CD4-positive, alpha-beta memory T cell (primary cell): ENCODE measurements at regions not wholly inside any gene's neighbourhood (a gene's known extent, or its start where the extent isn't known, plus 50 kb on each side); places are given as distances from the start of the nearest gene placed in this dataset.
"Not testable (repeated sequence)": the region's sequence is repeated elsewhere in the genome, so short reads cannot be mapped to it uniquely, and the experiment has no call there.

ENCODE experiments used
- CTCF ChIA-PET: fragments of 350-600 bp; sonication (Branson Sonifier 250); formaldehyde crosslinking; loops from one replicate; lab custom pipeline; 2021; ENCODE audit warnings: inconsistent platforms; ENCODE audit not compliant: partially characterized antibody; lab: Charles Lee
- POLR2A ChIA-PET: fragments of 350-600 bp; sonication (Branson Sonifier 250); formaldehyde crosslinking; loops from one replicate; lab custom pipeline; 2021; ENCODE audit not compliant: partially characterized antibody; lab: Charles Lee
- DNase-seq, 5 donors: peaks; one replicate each; pipeline versions ENCODE4 v3.0.0 to v3.0.0-alpha.2; 2020 to 2022; ENCODE audit warnings: mixed read lengths in 1 of 5
- H3K27ac ChIP-seq: one replicate; pipeline ENCODE4 v1.7.0; 2013; ENCODE audit warnings: low read depth, low read length
- H3K27me3 ChIP-seq: 2 replicates; pipeline ENCODE4 v1.7.0; 2013; ENCODE audit warnings: mild to moderate bottlenecking, low read length, moderate library complexity; ENCODE audit not compliant: insufficient read depth
- H3K36me3 ChIP-seq: 2 replicates; pipeline ENCODE4 v1.7.0; 2013; ENCODE audit warnings: mild to moderate bottlenecking, low read length, moderate library complexity; ENCODE audit not compliant: insufficient read depth
- H3K4me1 ChIP-seq: 2 replicates; pipeline ENCODE4 v1.7.0; 2013; ENCODE audit warnings: mild to moderate bottlenecking, low read length, moderate library complexity; ENCODE audit not compliant: insufficient read depth
- H3K4me3 ChIP-seq, 2 donors: one replicate each; pipeline ENCODE4 v1.7.0; 2013; ENCODE audit warnings: low read length in 2 of 2, mild to moderate bottlenecking in 1 of 2
- H3K9me3 ChIP-seq, 2 donors: one replicate each; pipeline ENCODE4 v1.7.0; 2013; ENCODE audit warnings: low read length in 2 of 2, control low read depth in 1 of 2; ENCODE audit not compliant: control insufficient read depth in 1 of 2
- H3K27ac Mint-ChIP-seq, 7 donors: one replicate each; pipeline ENCODE4 v1.8.0; 2020 to 2021; ENCODE audit warnings: mixed read lengths in 7 of 7, mild to moderate bottlenecking in 6 of 7, inconsistent platforms in 3 of 7, moderate library complexity in 3 of 7
- H3K27me3 Mint-ChIP-seq, 2 donors: one replicate each; pipeline ENCODE4 v1.8.0; 2020 to 2021; ENCODE audit warnings: mixed read lengths in 2 of 2
- H3K36me3 Mint-ChIP-seq, 2 donors: one replicate each; pipeline ENCODE4 v1.8.0; 2020 to 2021; ENCODE audit warnings: mixed read lengths in 2 of 2, inconsistent platforms in 1 of 2, mild to moderate bottlenecking in 1 of 2
- H3K4me1 Mint-ChIP-seq, 4 donors: one replicate each; pipeline ENCODE4 v1.8.0; 2020 to 2021; ENCODE audit warnings: mixed read lengths in 4 of 4, mild to moderate bottlenecking in 1 of 4
- H3K4me3 Mint-ChIP-seq, 8 donors: one replicate each; pipeline ENCODE4 v1.8.0; 2020 to 2021; ENCODE audit warnings: mixed read lengths in 8 of 8, mild to moderate bottlenecking in 7 of 8, moderate library complexity in 6 of 8, inconsistent platforms in 3 of 8
- H3K9me3 Mint-ChIP-seq, 8 donors: one replicate each; pipeline ENCODE4 v1.8.0; 2020 to 2021; ENCODE audit warnings: mixed read lengths in 8 of 8, mild to moderate bottlenecking in 5 of 8, inconsistent platforms in 3 of 8, moderate library complexity in 1 of 8
- intact Hi-C: fragments of 100-400 bp; cut with micrococcal nuclease; formaldehyde crosslinking; loops from one replicate; pipeline ENCODE4 v1.15.1; 2023

- no peak overlapping the region for H3K27ac Mint-ChIP-seq
- peaks cover 0 to 6% (median 0%) of the 10 kb centered on the region in 8 donors for H3K9me3 Mint-ChIP-seq
- Histone ChIP-seq H3K9me3 (no peaks in the 10 kb centered on the region), H3K27ac (no peak overlapping the region), H3K27me3 (no peaks in the 10 kb centered on the region), H3K4me1 (no peaks in the 10 kb centered on the region), H3K4me3 (no peak overlapping the region), H3K36me3 (no peaks in the 10 kb centered on the region)
- POLR2A ChIA-PET = no interaction called here
- CTCF ChIA-PET = no interaction called here
- intact Hi-C loops = no loop called here
- no peak for DNase-seq
- H3K27me3 Mint-ChIP-seq = no peaks in the 10 kb centered on the region
- no peaks in the 10 kb centered on the region for H3K36me3 Mint-ChIP-seq
- no peak overlapping the region for H3K4me3 Mint-ChIP-seq
- no peaks in the 10 kb centered on the region for H3K4me1 Mint-ChIP-seq
Observed at GRCh38 chrX:115909017-115909416, 261.5 kb upstream of the AGTR2 start.

GRCh38 chrX:115911967-115912366, 258.6 kb upstream of the AGTR2 start:
- intact Hi-C loops = no loop called here

GRCh38 chrX:115912372-115912897, 258.1 kb upstream of the AGTR2 start:
- Histone ChIP-seq H3K27me3 (no peaks in the 10 kb centered on the region), H3K4me1 (no peaks in the 10 kb centered on the region), H3K9me3 (no peaks in the 10 kb centered on the region), H3K4me3 (no peak overlapping the region), H3K27ac (no peak overlapping the region), H3K36me3 (no peaks in the 10 kb centered on the region)
- POLR2A ChIA-PET = no interaction called here
- CTCF ChIA-PET = no interaction called here
- H3K36me3 Mint-ChIP-seq = no peaks in the 10 kb centered on the region
- no peaks in the 10 kb centered on the region for H3K27me3 Mint-ChIP-seq
- peaks cover 0 to 6% (median 2%) of the 10 kb centered on the region in 8 donors for H3K9me3 Mint-ChIP-seq
- intact Hi-C loops = no loop called here
- H3K4me3 Mint-ChIP-seq = no peak overlapping the region
- no peak for DNase-seq
- H3K4me1 Mint-ChIP-seq = no peaks in the 10 kb centered on the region
- no peak overlapping the region for H3K27ac Mint-ChIP-seq

More at GRCh38 chrX:115911967-115912366, 258.6 kb upstream of the AGTR2 start:
- Histone ChIP-seq H3K36me3 (no peaks in the 10 kb centered on the region), H3K27ac (no peak overlapping the region), H3K27me3 (no peaks in the 10 kb centered on the region), H3K4me3 (no peak overlapping the region), H3K4me1 (no peaks in the 10 kb centered on the region), H3K9me3 (no peaks in the 10 kb centered on the region)
- CTCF ChIA-PET = no interaction called here
- Mint-ChIP-seq H3K36me3 (no peaks in the 10 kb centered on the region), H3K4me1 (no peaks in the 10 kb centered on the region), H3K4me3 (no peak overlapping the region), H3K27ac (no peak overlapping the region), H3K27me3 (no peaks in the 10 kb centered on the region), H3K9me3 (peaks cover 0 to 6% (median 2%) of the 10 kb centered on the region in 8 donors)
- no peak for DNase-seq
- POLR2A ChIA-PET = no interaction called here

GRCh38 chrX:115913575-115913974, 257.0 kb upstream of the AGTR2 start:
- ChIA-PET CTCF (no interaction called here), POLR2A (no interaction called here)
- DNase-seq = no peak
- Histone ChIP-seq H3K36me3 (no peaks in the 10 kb centered on the region), H3K4me3 (no peak overlapping the region), H3K27me3 (no peaks in the 10 kb centered on the region), H3K4me1 (no peaks in the 10 kb centered on the region), H3K27ac (no peak overlapping the region), H3K9me3 (no peaks in the 10 kb centered on the region)
- Mint-ChIP-seq H3K9me3 (peaks cover 0 to 6% (median 2%) of the 10 kb centered on the region in 8 donors), H3K4me3 (no peak overlapping the region), H3K27ac (peak overlapping the region in 1 of 7 donors; percentile 11), H3K27me3 (no peaks in the 10 kb centered on the region), H3K4me1 (no peaks in the 10 kb centered on the region), H3K36me3 (no peaks in the 10 kb centered on the region)
- intact Hi-C loops = no loop called here

GRCh38 chrX:115915625-115916024, 254.9 kb upstream of the AGTR2 start:
- H3K9me3 Mint-ChIP-seq, H3K27ac Mint-ChIP-seq, H3K4me3 Mint-ChIP-seq, H3K27me3 Mint-ChIP-seq, H3K36me3 ChIP-seq, DNase-seq, intact Hi-C loops, H3K9me3 ChIP-seq, POLR2A ChIA-PET, H3K4me3 ChIP-seq, H3K27me3 ChIP-seq, H3K36me3 Mint-ChIP-seq, H3K27ac ChIP-seq, H3K4me1 Mint-ChIP-seq, H3K4me1 ChIP-seq, CTCF ChIA-PET: not testable (repeated sequence)

GRCh38 chrX:115929480-115929879, 241.1 kb upstream of the AGTR2 start:
- Histone ChIP-seq H3K4me3 (no peak overlapping the region), H3K27ac (no peak overlapping the region), H3K27me3 (no peaks in the 10 kb centered on the region), H3K4me1 (no peaks in the 10 kb centered on the region), H3K36me3 (no peaks in the 10 kb centered on the region), H3K9me3 (no peaks in the 10 kb centered on the region)
- no peak for DNase-seq
- H3K36me3 Mint-ChIP-seq = no peaks in the 10 kb centered on the region
- H3K27ac Mint-ChIP-seq = no peak overlapping the region
- intact Hi-C loops = no loop called here
- H3K4me3 Mint-ChIP-seq = no peak overlapping the region
- ChIA-PET POLR2A (no interaction called here), CTCF (no interaction called here)
- H3K4me1 Mint-ChIP-seq = no peaks in the 10 kb centered on the region
- H3K9me3 Mint-ChIP-seq = peaks cover 0 to 42% (median 6%) of the 10 kb centered on the region in 8 donors
- no peaks in the 10 kb centered on the region for H3K27me3 Mint-ChIP-seq

GRCh38 chrX:115936008-115936407, 234.5 kb upstream of the AGTR2 start:
- intact Hi-C loops = no loop called here
- no peaks in the 10 kb centered on the region for H3K9me3 ChIP-seq
- CTCF ChIA-PET = no interaction called here
- peaks cover 0 to 3% (median under 1%) of the 10 kb centered on the region in 8 donors for H3K9me3 Mint-ChIP-seq
- no peak overlapping the region for H3K4me3 ChIP-seq
- no peaks in the 10 kb centered on the region for H3K4me1 ChIP-seq
- DNase-seq = no peak
- H3K36me3 ChIP-seq = no peaks in the 10 kb centered on the region
- no peak overlapping the region for H3K4me3 Mint-ChIP-seq
- H3K4me1 Mint-ChIP-seq = peaks cover 0 to 7% (median 2%) of the 10 kb centered on the region in 4 donors
- no peaks in the 10 kb centered on the region for H3K36me3 Mint-ChIP-seq
- H3K27me3 Mint-ChIP-seq = no peaks in the 10 kb centered on the region
- no peaks in the 10 kb centered on the region for H3K27me3 ChIP-seq
- H3K27ac Mint-ChIP-seq = no peak overlapping the region
- POLR2A ChIA-PET = no interaction called here
- H3K27ac ChIP-seq = no peak overlapping the region

GRCh38 chrX:115939070-115939469, 231.5 kb upstream of the AGTR2 start:
- H3K27me3 Mint-ChIP-seq = no peaks in the 10 kb centered on the region
- peaks cover 0 to 8% (median 2%) of the 10 kb centered on the region in 4 donors for H3K4me1 Mint-ChIP-seq
- no peaks in the 10 kb centered on the region for H3K9me3 ChIP-seq
- no peaks in the 10 kb centered on the region for H3K4me1 ChIP-seq
- peaks cover 0 to 5% (median under 1%) of the 10 kb centered on the region in 8 donors for H3K9me3 Mint-ChIP-seq
- ChIA-PET POLR2A (no interaction called here), CTCF (no interaction called here)
- no peaks in the 10 kb centered on the region for H3K27me3 ChIP-seq
- H3K4me3 ChIP-seq = no peak overlapping the region
- no peaks in the 10 kb centered on the region for H3K36me3 ChIP-seq
- H3K36me3 Mint-ChIP-seq = no peaks in the 10 kb centered on the region
- H3K27ac ChIP-seq = no peak overlapping the region
- no peak overlapping the region for H3K27ac Mint-ChIP-seq
- no peak for DNase-seq
- H3K4me3 Mint-ChIP-seq = no peak overlapping the region
- intact Hi-C loops = no loop called here
